HL-60 (cell line): ENCODE measurements at regions not wholly inside any gene's neighbourhood (a gene's known extent, or its start where the extent isn't known, plus 50 kb on each side); places are given as distances from the start of the nearest gene placed in this dataset.

ENCODE experiments used
- DNase-seq, 2 experiments: peaks; one replicate each; pipeline ENCODE4 v3.0.0-alpha.2; 2010 to 2020; ENCODE audit warnings: low read depth in 1 of 2, low spot score in 1 of 2
- H3K27ac ChIP-seq: fragments of 250-450 bp; sonication (Bioruptor Pico); replicated peaks from 2 replicates; pipeline ENCODE4 v1.5.1; 2020; ENCODE audit warnings: mild to moderate bottlenecking, moderate library complexity
- H3K27me3 ChIP-seq: fragments of 250-450 bp; sonication (Bioruptor Pico); 2 replicates; pipeline ENCODE4 v1.5.1; 2021; ENCODE audit warnings: mild to moderate bottlenecking, moderate library complexity; ENCODE audit not compliant: insufficient read depth, poor library complexity, severe bottlenecking
- H3K4me3 ChIP-seq: replicated peaks from 2 replicates; pipeline ENCODE4 v1.5.1; 2011; ENCODE audit warnings: mild to moderate bottlenecking, control low read depth, low read length; ENCODE audit not compliant: insufficient read depth
- CTCF ChIP-seq: IDR thresholded peaks from one replicate; pipeline ENCODE4 v1.5.1; 2011; ENCODE audit warnings: low read length, control low read depth, inconsistent platforms; ENCODE audit not compliant: insufficient read depth
- GABPA ChIP-seq: IDR thresholded peaks from 2 replicates; pipeline ENCODE4 v1.6.1; 2012; ENCODE audit warnings: low read depth
- POLR2AphosphoS5 ChIP-seq: IDR thresholded peaks from 2 replicates; pipeline ENCODE4 v1.6.1; 2012; ENCODE audit warnings: low read depth
- SPI1 ChIP-seq: IDR thresholded peaks from 2 replicates; pipeline ENCODE4 v1.6.1; 2012; ENCODE audit warnings: low read depth, mild to moderate bottlenecking, borderline replicate concordance
- TF ChIP-seq, protein P1 (sequence below): IDR thresholded peaks from 2 replicates; pipeline ENCODE4 v1.6.1; 2012; ENCODE audit warnings: low read depth; ENCODE audit not compliant: insufficient replicate concordance

GRCh38 chr15:79192462-79193036, 90.0 kb upstream of the ANKRD34C start:
- no peak for DNase-seq
- H3K27ac ChIP-seq = no peak overlapping the region
- no peak overlapping the region for H3K4me3 ChIP-seq
- TF ChIP-seq CTCF (no peak), POLR2AphosphoS5 (no peak), GABPA (no peak)
- peaks cover 8% of the 10 kb centered on the region for H3K27me3 ChIP-seq

DNA sequence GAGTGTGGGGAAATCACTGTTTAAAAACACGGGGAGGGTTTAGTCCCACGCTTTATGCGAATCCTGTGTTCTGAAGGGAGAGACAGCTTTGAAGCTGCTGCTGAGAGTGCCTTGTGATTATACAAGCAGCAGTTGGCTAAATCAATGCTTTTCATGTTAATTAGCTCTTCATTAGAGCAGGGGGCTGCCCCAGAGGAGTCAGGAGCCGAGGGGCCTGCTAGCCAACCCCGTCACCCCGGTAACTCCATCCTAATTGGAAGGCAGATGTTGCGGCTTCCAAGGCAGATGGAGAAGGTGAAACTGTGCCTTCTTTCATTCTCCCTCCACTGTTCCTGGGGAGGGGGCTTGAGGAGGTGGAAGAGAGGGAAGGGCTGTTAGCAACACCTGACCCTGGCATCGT, 92.4 kb upstream of the ANKRD34C start:
- Histone ChIP-seq H3K27ac (no peak overlapping the region), H3K4me3 (no peak overlapping the region), H3K27me3 (peaks cover 8% of the 10 kb centered on the region)
- TF ChIP-seq POLR2AphosphoS5 (no peak), GABPA (no peak), CTCF (no peak), SPI1 (no peak)
- TF ChIP-seq, protein P1, sequence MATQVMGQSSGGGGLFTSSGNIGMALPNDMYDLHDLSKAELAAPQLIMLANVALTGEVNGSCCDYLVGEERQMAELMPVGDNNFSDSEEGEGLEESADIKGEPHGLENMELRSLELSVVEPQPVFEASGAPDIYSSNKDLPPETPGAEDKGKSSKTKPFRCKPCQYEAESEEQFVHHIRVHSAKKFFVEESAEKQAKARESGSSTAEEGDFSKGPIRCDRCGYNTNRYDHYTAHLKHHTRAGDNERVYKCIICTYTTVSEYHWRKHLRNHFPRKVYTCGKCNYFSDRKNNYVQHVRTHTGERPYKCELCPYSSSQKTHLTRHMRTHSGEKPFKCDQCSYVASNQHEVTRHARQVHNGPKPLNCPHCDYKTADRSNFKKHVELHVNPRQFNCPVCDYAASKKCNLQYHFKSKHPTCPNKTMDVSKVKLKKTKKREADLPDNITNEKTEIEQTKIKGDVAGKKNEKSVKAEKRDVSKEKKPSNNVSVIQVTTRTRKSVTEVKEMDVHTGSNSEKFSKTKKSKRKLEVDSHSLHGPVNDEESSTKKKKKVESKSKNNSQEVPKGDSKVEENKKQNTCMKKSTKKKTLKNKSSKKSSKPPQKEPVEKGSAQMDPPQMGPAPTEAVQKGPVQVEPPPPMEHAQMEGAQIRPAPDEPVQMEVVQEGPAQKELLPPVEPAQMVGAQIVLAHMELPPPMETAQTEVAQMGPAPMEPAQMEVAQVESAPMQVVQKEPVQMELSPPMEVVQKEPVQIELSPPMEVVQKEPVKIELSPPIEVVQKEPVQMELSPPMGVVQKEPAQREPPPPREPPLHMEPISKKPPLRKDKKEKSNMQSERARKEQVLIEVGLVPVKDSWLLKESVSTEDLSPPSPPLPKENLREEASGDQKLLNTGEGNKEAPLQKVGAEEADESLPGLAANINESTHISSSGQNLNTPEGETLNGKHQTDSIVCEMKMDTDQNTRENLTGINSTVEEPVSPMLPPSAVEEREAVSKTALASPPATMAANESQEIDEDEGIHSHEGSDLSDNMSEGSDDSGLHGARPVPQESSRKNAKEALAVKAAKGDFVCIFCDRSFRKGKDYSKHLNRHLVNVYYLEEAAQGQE = no peak
- DNase-seq = no peak

DNA sequence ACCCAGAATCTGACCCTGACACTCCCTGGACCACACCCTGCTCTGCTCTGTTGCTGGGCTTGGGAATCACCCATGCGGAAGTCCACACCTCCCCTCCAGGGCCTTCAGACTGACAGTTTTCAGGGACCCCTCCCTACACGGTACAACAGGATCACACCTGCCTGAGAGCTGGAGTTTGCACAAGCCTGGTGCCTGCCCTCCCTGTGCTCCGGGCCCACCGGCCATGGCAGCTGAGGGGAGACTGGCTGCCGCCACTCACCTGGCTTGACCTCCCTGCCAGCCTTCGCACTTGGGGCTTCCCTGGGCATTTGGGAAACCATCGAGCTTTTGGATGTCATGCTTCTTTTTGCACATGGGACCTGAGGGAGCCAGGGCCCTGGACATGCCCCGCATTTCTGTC, 95.9 kb upstream of the ANKRD34C start:
- DNase-seq = no peak
- H3K27me3 ChIP-seq = no peaks in the 10 kb centered on the region
- H3K27ac ChIP-seq = no peak overlapping the region
- TF ChIP-seq POLR2AphosphoS5 (no peak), CTCF (no peak), SPI1 (no peak), GABPA (no peak)
- TF ChIP-seq, protein P1 = no peak
- H3K4me3 ChIP-seq = no peak overlapping the region

DNA sequence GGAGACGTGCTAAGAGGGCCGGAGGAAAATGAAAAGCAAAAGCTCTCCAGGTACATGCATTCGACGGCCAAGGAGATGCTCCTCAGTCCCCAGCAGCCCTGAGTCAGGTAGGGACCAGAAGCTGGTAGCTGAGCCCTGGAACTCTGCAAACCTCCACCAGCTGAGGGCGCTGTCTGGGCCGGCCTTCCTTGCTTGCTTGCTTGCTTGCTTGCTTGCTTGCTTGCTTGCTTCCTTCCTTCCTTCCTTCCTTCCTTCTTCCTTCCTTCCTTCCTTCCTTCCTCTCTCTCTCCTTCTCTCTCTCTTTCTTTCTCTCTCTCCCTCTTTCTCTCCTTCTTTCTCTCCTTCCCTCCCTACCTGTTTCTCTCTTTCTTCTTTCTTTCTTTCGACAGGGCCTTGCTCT, 94.6 kb upstream of the RASGRF1 start:
- no peak for TF ChIP-seq POLR2AphosphoS5
- TF ChIP-seq GABPA = no peak
- TF ChIP-seq CTCF = no peak
- TF ChIP-seq SPI1 = no peak
- TF ChIP-seq, protein P1 = no peak
- no peaks in the 10 kb centered on the region for H3K27me3 ChIP-seq
- H3K4me3 ChIP-seq = no peak overlapping the region
- H3K27ac ChIP-seq = no peak overlapping the region
- DNase-seq = peak in 1 of 2 experiments; percentile 18
